Tibial nerve (tissue), 4 donors: ENCODE measurements at regions not wholly inside any gene's neighbourhood (a gene's known extent, or its start where the extent isn't known, plus 50 kb on each side); places are given as distances from the start of the nearest gene placed in this dataset.

ENCODE experiments used
- DNase-seq, 2 donors: peaks; one replicate each; pipeline ENCODE4 v3.0.0-alpha.2; 2019; ENCODE audit warnings: low spot score in 2 of 2
- H3K27ac ChIP-seq, 4 donors: fragments of 200-600 bp; sonication (generic) in 3 of 4; one replicate each; pipeline ENCODE4 v1.5.1; 2017 to 2019; ENCODE audit warnings: mild to moderate bottlenecking in 1 of 4
- H3K27me3 ChIP-seq, 2 donors: fragments of 200-600 bp; sonication (generic) in 1 of 2; one replicate each; pipeline versions ENCODE4 v1.5.1 to v1.6.0; 2017 to 2019
- H3K36me3 ChIP-seq, 3 donors: fragments of 200-600 bp; sonication (generic); one replicate each; pipeline ENCODE4 v1.5.1; 2018 to 2019
- H3K4me1 ChIP-seq, 4 donors: fragments of 200-600 bp; sonication (generic) in 3 of 4; one replicate each; pipeline ENCODE4 v1.5.1; 2017 to 2019
- H3K4me3 ChIP-seq, 4 donors: fragments of 200-600 bp; sonication (generic) in 3 of 4; one replicate each; pipeline ENCODE4 v1.5.1; 2017 to 2019; ENCODE audit warnings: mild to moderate bottlenecking in 1 of 4, moderate library complexity in 1 of 4
- H3K9me3 ChIP-seq, 4 donors: fragments of 200-600 bp; sonication (generic) in 3 of 4; one replicate each; pipeline ENCODE4 v1.5.1; 2017 to 2019
- CTCF ChIP-seq, 5 experiments: fragments of 200-600 bp in 3 of 5; fragments of 450-650 bp in 2 of 5; sonication (generic) in 3 of 5; IDR thresholded peaks; one replicate each; pipeline ENCODE4 v1.5.1; 2016 to 2019; ENCODE audit warnings: antibody characterized with exemption in 5 of 5, mild to moderate bottlenecking in 3 of 5, moderate library complexity in 2 of 5
- EP300 ChIP-seq, 2 donors: sonication (generic); formaldehyde crosslinking; IDR thresholded peaks; one replicate each; pipeline ENCODE4 v1.6.1; 2017; ENCODE audit warnings: antibody characterized with exemption in 2 of 2, mild to moderate bottlenecking in 1 of 2
- POLR2A ChIP-seq, 2 donors: fragments of 450-650 bp; IDR thresholded peaks; one replicate each; pipeline ENCODE4 v1.6.1; 2017; ENCODE audit warnings: antibody characterized with exemption in 2 of 2, mild to moderate bottlenecking in 2 of 2, moderate library complexity in 2 of 2
- WGBS, 2 donors: methylation state at CpG; one replicate each; pipeline ENCODE4 v1.1.5; 2018; 5-methylcytosine and 5-hydroxymethylcytosine counted together

- Histone ChIP-seq H3K27me3 (no peaks in the 10 kb centered on the region), H3K27ac (no peak overlapping the region), H3K4me1 (peaks cover 0 to 15% (median 0%) of the 10 kb centered on the region in 4 donors), H3K4me3 (no peak overlapping the region), H3K9me3 (no peaks in the 10 kb centered on the region), H3K36me3 (no peaks in the 10 kb centered on the region)
- TF ChIP-seq EP300 (IDR thresholded peaks at IDR 0.05) (no peak), POLR2A (IDR thresholded peaks at IDR 0.05) (no peak), CTCF (IDR thresholded peaks at IDR 0.05) (no peak)
- WGBS, 2 donors, result 61 to 76% methylated on average over 3 of the region's 3 CpGs
- no peak for DNase-seq
These were observed 307.1 kb upstream of the SEMA6D start for GRCh38 chr15:47410247-47410646.

GRCh38 chr15:47411733-47412132 is 305.6 kb upstream of the SEMA6D start:
- no peak for DNase-seq
- no peaks in the 10 kb centered on the region for H3K9me3 ChIP-seq
- no peaks in the 10 kb centered on the region for H3K27me3 ChIP-seq
- peaks cover 0 to 15% (median 0%) of the 10 kb centered on the region in 4 donors for H3K4me1 ChIP-seq
- H3K36me3 ChIP-seq, result no peaks in the 10 kb centered on the region
- H3K4me3 ChIP-seq, result no peak overlapping the region
- H3K27ac ChIP-seq, result no peak overlapping the region
- WGBS, 2 donors, result 79 to 95% methylated on average over 4 of the region's 4 CpGs
- TF ChIP-seq EP300 (IDR thresholded peaks at IDR 0.05) (no peak), POLR2A (IDR thresholded peaks at IDR 0.05) (no peak), CTCF (IDR thresholded peaks at IDR 0.05) (no peak)

- no peak overlapping the region for H3K27ac ChIP-seq
- no peaks in the 10 kb centered on the region for H3K36me3 ChIP-seq
- DNase-seq, result no peak
- peaks cover 0 to 15% (median 0%) of the 10 kb centered on the region in 4 donors for H3K4me1 ChIP-seq
- H3K4me3 ChIP-seq, result no peak overlapping the region
- TF ChIP-seq POLR2A (IDR thresholded peaks at IDR 0.05), result no peak
- TF ChIP-seq CTCF (IDR thresholded peaks at IDR 0.05), result no peak
- no peak for TF ChIP-seq EP300 (IDR thresholded peaks at IDR 0.05)
- 57 to 58% methylated on average over 3 of the region's 3 CpGs for WGBS, 2 donors
- no peaks in the 10 kb centered on the region for H3K27me3 ChIP-seq
- no peaks in the 10 kb centered on the region for H3K9me3 ChIP-seq
These were observed 305.2 kb upstream of the SEMA6D start for GRCh38 chr15:47412136-47412535.

- WGBS, 2 donors, result 96 to 97% methylated on average over 4 of the region's 4 CpGs
- TF ChIP-seq CTCF (IDR thresholded peaks at IDR 0.05) (no peak), EP300 (IDR thresholded peaks at IDR 0.05) (no peak), POLR2A (IDR thresholded peaks at IDR 0.05) (no peak)
- Histone ChIP-seq H3K27ac (no peak overlapping the region), H3K9me3 (no peaks in the 10 kb centered on the region), H3K4me1 (peaks cover 0 to 15% (median 0%) of the 10 kb centered on the region in 4 donors), H3K36me3 (no peaks in the 10 kb centered on the region), H3K27me3 (no peaks in the 10 kb centered on the region), H3K4me3 (no peak overlapping the region)
- no peak for DNase-seq
These were observed 304.5 kb upstream of the SEMA6D start for GRCh38 chr15:47412802-47413201.

- TF ChIP-seq POLR2A (IDR thresholded peaks at IDR 0.05), result no peak
- no peak for TF ChIP-seq CTCF (IDR thresholded peaks at IDR 0.05)
- TF ChIP-seq EP300 (IDR thresholded peaks at IDR 0.05), result no peak
- Histone ChIP-seq H3K27ac (no peak overlapping the region), H3K27me3 (no peaks in the 10 kb centered on the region), H3K4me1 (peaks cover 0 to 7% (median 0%) of the 10 kb centered on the region in 4 donors), H3K9me3 (no peaks in the 10 kb centered on the region), H3K36me3 (no peaks in the 10 kb centered on the region), H3K4me3 (no peak overlapping the region)
- DNase-seq, result no peak
- 79 to 81% methylated on average over 2 of the region's 2 CpGs for WGBS, 2 donors
These were observed 303.1 kb upstream of the SEMA6D start for GRCh38 chr15:47414207-47414606.
